GM19467 (cell line): ENCODE measurements at regions not wholly inside any gene's neighbourhood (a gene's known extent, or its start where the extent isn't known, plus 50 kb on each side); places are given as distances from the start of the nearest gene placed in this dataset.

Experiments used
- ATAC-seq: cut with Tn5 transposase; IDR thresholded peaks from one replicate; pipeline ENCODE4 v1.9.1; 2021; ENCODE audit warnings: mild to moderate bottlenecking, moderate library complexity; ENCODE audit not compliant: unreplicated experiment

- ATAC-seq, result no peak
These were observed 65.6 kb upstream of the TMEM72 start for GRCh38 chr10:44845361-44846175.

GRCh38 chr10:44847110-44847509, 64.0 kb upstream of the TMEM72 start:
- ATAC-seq, result no peak

GRCh38 chr10:44848211-44848610, 62.9 kb upstream of the TMEM72 start:
- no peak for ATAC-seq

- ATAC-seq, result no peak
These were observed 61.2 kb upstream of the TMEM72 start for GRCh38 chr10:44849936-44850335.

- ATAC-seq, result no peak
These were observed 60.7 kb upstream of the TMEM72 start for GRCh38 chr10:44850356-44850934.

GRCh38 chr10:44851413-44851812, 59.7 kb upstream of the TMEM72 start:
- ATAC-seq, result no peak

- ATAC-seq, result no peak
These were observed 59.3 kb upstream of the TMEM72 start for GRCh38 chr10:44851881-44852280.

- no peak for ATAC-seq
These were observed 57.9 kb upstream of the TMEM72 start for GRCh38 chr10:44853148-44853734.

GRCh38 chr10:44853796-44854195, 57.3 kb upstream of the TMEM72 start:
- ATAC-seq, result no peak

GRCh38 chr10:44854693-44855350, 56.3 kb upstream of the TMEM72 start:
- no peak for ATAC-seq

- no peak for ATAC-seq
These were observed 54.4 kb upstream of the TMEM72 start for GRCh38 chr10:44856696-44857095.

- no peak for ATAC-seq
These were observed 53.6 kb upstream of the TMEM72 start for GRCh38 chr10:44857363-44858016.

- no peak for ATAC-seq
These were observed 53.1 kb upstream of the TMEM72 start for GRCh38 chr10:44858017-44858371.

GRCh38 chr10:44858988-44859387, 52.1 kb upstream of the TMEM72 start:
- no peak for ATAC-seq

- no peak for ATAC-seq
These were observed 51.4 kb upstream of the TMEM72 start for GRCh38 chr10:44859546-44860285.

- ATAC-seq, result no peak
These were observed 50.1 kb upstream of the TMEM72 start for GRCh38 chr10:44860811-44861736.
